ENCODE measurements at regions not wholly inside any gene's neighbourhood (a gene's known extent, or its start where the extent isn't known, plus 50 kb on each side); places are given as distances from the start of the nearest gene placed in this dataset.
"Not testable (repeated sequence)": the region's sequence is repeated elsewhere in the genome, so short reads cannot be mapped to it uniquely, and the experiment has no call there.

- no peak overlapping the region for H3K27ac ChIP-seq (ENCODE audit: low read depth, low read length)
- WGBS, 3 donors = 72 to 79% (median 75%) methylated on average over 3 of the region's 3 CpGs
These were observed 101.9 kb upstream of the LMCD1 start for GRCh38 chr3:8399686-8400085.

- 66 to 71% (median 68%) methylated on average over 1 of the region's 1 CpG for WGBS, 3 donors
- no peak overlapping the region for H3K27ac ChIP-seq (ENCODE audit: low read depth, low read length)
These were observed 100.7 kb upstream of the LMCD1 start for GRCh38 chr3:8400911-8401310.

- WGBS, 3 donors = 92 to 100% (median 93%) methylated on average over 1 of the region's 1 CpG
- H3K27ac ChIP-seq (ENCODE audit: low read depth, low read length) = no peak overlapping the region
These were observed 97.6 kb upstream of the LMCD1 start for GRCh38 chr3:8403996-8404395.

GRCh38 chr3:8405144-8405543 is 96.5 kb upstream of the LMCD1 start:
- H3K27ac ChIP-seq (ENCODE audit: low read depth, low read length) = no peak overlapping the region
- 88 to 96% (median 95%) methylated on average over 2 of the region's 2 CpGs for WGBS, 3 donors

- no peak overlapping the region for H3K27ac ChIP-seq (ENCODE audit: low read depth, low read length)
- 92 to 96% (median 92%) methylated on average over 1 of the region's 1 CpG for WGBS, 3 donors
These were observed 95.1 kb upstream of the LMCD1 start for GRCh38 chr3:8406479-8406878.

GRCh38 chr3:8413337-8413926 is 88.2 kb upstream of the LMCD1 start:
- H3K27ac ChIP-seq (ENCODE audit: low read depth, low read length) = no peak overlapping the region
- WGBS, 3 donors = 66 to 79% (median 75%) methylated on average over 7 of the region's 7 CpGs

GRCh38 chr3:8416965-8417364 is 84.7 kb upstream of the LMCD1 start:
- H3K27ac ChIP-seq (ENCODE audit: low read depth, low read length) = no peak overlapping the region
- WGBS, 3 donors = 59 to 64% (median 60%) methylated on average over 4 of the region's 4 CpGs

- WGBS, 3 donors = 92 to 94% (median 93%) methylated on average over 2 of the region's 2 CpGs
These were observed 81.0 kb upstream of the LMCD1 start for GRCh38 chr3:8420612-8421011.

GRCh38 chr3:8421267-8421666 is 80.4 kb upstream of the LMCD1 start:
- 78 to 88% (median 85%) methylated on average over 3 of the region's 3 CpGs for WGBS, 3 donors
- no peak overlapping the region for H3K27ac ChIP-seq (ENCODE audit: low read depth, low read length)

More at GRCh38 chr3:8420612-8421011, 81.0 kb upstream of the LMCD1 start:
- no peak overlapping the region for H3K27ac ChIP-seq (ENCODE audit: low read depth, low read length)

GRCh38 chr3:8421711-8422110 is 79.9 kb upstream of the LMCD1 start:
- WGBS, 3 donors = 86 to 90% (median 87%) methylated on average over 4 of the region's 4 CpGs

GRCh38 chr3:8423307-8423706 is 78.3 kb upstream of the LMCD1 start:
- H3K27ac ChIP-seq (ENCODE audit: low read depth, low read length) = no peak overlapping the region
- WGBS, 3 donors = 78 to 90% (median 89%) methylated on average over 2 of the region's 2 CpGs

More at GRCh38 chr3:8421711-8422110, 79.9 kb upstream of the LMCD1 start:
- H3K27ac ChIP-seq (ENCODE audit: low read depth, low read length) = no peak overlapping the region

- H3K27ac ChIP-seq (ENCODE audit: low read depth, low read length) = no peak overlapping the region
- WGBS, 3 donors = 76 to 93% (median 92%) methylated on average over 3 of the region's 3 CpGs
These were observed 77.3 kb upstream of the LMCD1 start for GRCh38 chr3:8424281-8424680.

- H3K27ac ChIP-seq (ENCODE audit: low read depth, low read length) = no peak overlapping the region
- 64 to 82% (median 77%) methylated on average over 8 of the region's 8 CpGs for WGBS, 3 donors
These were observed 64.8 kb upstream of the LMCD1 start for GRCh38 chr3:8436661-8437287.

- H3K27ac ChIP-seq (ENCODE audit: low read depth, low read length) = no peak overlapping the region
- WGBS, 3 donors = 54 to 86% (median 86%) methylated on average over 6 to 7 of the region's 7 CpGs
These were observed 63.0 kb upstream of the LMCD1 start for GRCh38 chr3:8438507-8439079.

GRCh38 chr3:8440142-8440541 is 61.5 kb upstream of the LMCD1 start:
- WGBS, 3 donors = 96 to 98% (median 97%) methylated on average over 19 to 30 of the region's 30 CpGs
- H3K27ac ChIP-seq (ENCODE audit: low read depth, low read length) = not testable (repeated sequence)

GRCh38 chr3:8441969-8442559 is 59.6 kb upstream of the LMCD1 start:
- H3K27ac ChIP-seq (ENCODE audit: low read depth, low read length) = no peak overlapping the region
- WGBS, 3 donors = 45 to 51% (median 49%) methylated on average over 8 of the region's 8 CpGs

GRCh38 chr3:8442993-8443650 is 58.5 kb upstream of the LMCD1 start:
- WGBS, 3 donors = 61 to 73% (median 73%) methylated on average over 4 of the region's 4 CpGs
- no peak overlapping the region for H3K27ac ChIP-seq (ENCODE audit: low read depth, low read length)

GRCh38 chr3:8443829-8444791 is 57.5 kb upstream of the LMCD1 start:
- WGBS, 3 donors = 18 to 32% (median 28%) methylated on average over 15 of the region's 15 CpGs

More at GRCh38 chr3:8443829-8444791, 57.5 kb upstream of the LMCD1 start:
- peak overlapping the region; percentile 77 for H3K27ac ChIP-seq (ENCODE audit: low read depth, low read length)

Measured in adipose tissue (tissue), 3 donors.